Mesenchymal stem cell (in vitro differentiated cells and primary cell): ENCODE measurements at regions not wholly inside any gene's neighbourhood (a gene's known extent, or its start where the extent isn't known, plus 50 kb on each side); places are given as distances from the start of the nearest gene placed in this dataset.

Experiments used
- DNase-seq: peaks from one replicate; pipeline ENCODE4 v3.0.0-alpha.2; 2013
- H2AFZ ChIP-seq: one replicate; pipeline ENCODE4 v1.6.1; 2013; ENCODE audit warnings: low read depth, mild to moderate bottlenecking, control low read depth, inconsistent platforms, low read length, moderate library complexity
- H2AK5ac ChIP-seq: 2 replicates; pipeline ENCODE4 v1.6.1; 2013; ENCODE audit warnings: low read length, moderate library complexity, mild to moderate bottlenecking, inconsistent platforms; ENCODE audit not compliant: severe bottlenecking
- H2BK120ac ChIP-seq: one replicate; pipeline ENCODE4 v1.6.1; 2013; ENCODE audit warnings: low read depth, mild to moderate bottlenecking, inconsistent platforms, low read length, moderate library complexity
- H2BK12ac ChIP-seq, 2 experiments: one replicate each; pipeline ENCODE4 v1.6.1; 2013; ENCODE audit warnings: inconsistent platforms in 2 of 2, low read length in 2 of 2, mild to moderate bottlenecking in 2 of 2, moderate library complexity in 2 of 2, control low read depth in 1 of 2
- H2BK15ac ChIP-seq: one replicate; pipeline ENCODE4 v1.6.1; 2013; ENCODE audit warnings: mild to moderate bottlenecking, low read depth, inconsistent platforms; ENCODE audit not compliant: poor library complexity, severe bottlenecking
- H2BK5ac ChIP-seq: 2 replicates; pipeline ENCODE4 v1.6.1; 2013; ENCODE audit warnings: low read depth, mild to moderate bottlenecking, low read length, control low read depth, inconsistent platforms; ENCODE audit not compliant: poor library complexity, severe bottlenecking
- H3K14ac ChIP-seq, 2 experiments: one replicate each; pipeline ENCODE4 v1.6.1; 2013; ENCODE audit warnings: inconsistent platforms in 2 of 2, low read length in 2 of 2, control low read depth in 1 of 2, mild to moderate bottlenecking in 1 of 2, moderate library complexity in 1 of 2
- H3K18ac ChIP-seq, 2 experiments: one replicate each; pipeline ENCODE4 v1.6.1; 2013; ENCODE audit warnings: inconsistent platforms in 2 of 2, low read length in 2 of 2, control low read depth in 1 of 2, low read depth in 1 of 2, mild to moderate bottlenecking in 1 of 2
- H3K23ac ChIP-seq, 2 experiments: one replicate each; pipeline ENCODE4 v1.6.1; 2013; ENCODE audit warnings: inconsistent platforms in 2 of 2, low read length in 2 of 2, mild to moderate bottlenecking in 2 of 2, moderate library complexity in 2 of 2, control low read depth in 1 of 2
- H3K27ac ChIP-seq: 2 replicates; pipeline ENCODE4 v1.5.1; 2013; ENCODE audit warnings: mild to moderate bottlenecking, moderate library complexity, low read length, control low read depth, inconsistent platforms; ENCODE audit not compliant: poor library complexity, severe bottlenecking
- H3K27me3 ChIP-seq, 2 experiments: 2 replicates each; pipeline versions ENCODE4 v1.6.1 to v1.7.0; 2013; ENCODE audit warnings: low read length in 2 of 2, mild to moderate bottlenecking in 2 of 2, moderate library complexity in 2 of 2, control low read depth in 1 of 2, inconsistent platforms in 1 of 2; ENCODE audit not compliant: control insufficient read depth in 1 of 2, insufficient read depth in 1 of 2
- H3K36me3 ChIP-seq, 2 experiments: 2 replicates each; pipeline versions ENCODE4 v1.6.1 to v1.7.0; 2013; ENCODE audit warnings: low read length in 2 of 2, control low read depth in 1 of 2, inconsistent platforms in 1 of 2, low read depth in 1 of 2, mild to moderate bottlenecking in 1 of 2; ENCODE audit not compliant: insufficient read depth in 2 of 2, control insufficient read depth in 1 of 2
- H3K4ac ChIP-seq, 2 experiments: one replicate each; pipeline ENCODE4 v1.6.1; 2013; ENCODE audit warnings: inconsistent platforms in 2 of 2, low read length in 2 of 2, mild to moderate bottlenecking in 2 of 2, moderate library complexity in 2 of 2, control low read depth in 1 of 2, low read depth in 1 of 2
- H3K4me1 ChIP-seq: 2 replicates; pipeline ENCODE4 v1.6.1; 2013; ENCODE audit warnings: low read depth, low read length, control low read depth; ENCODE audit not compliant: control insufficient read depth, insufficient read depth
- H3K4me2 ChIP-seq: 2 replicates; pipeline ENCODE4 v1.6.1; 2013; ENCODE audit warnings: low read length, mild to moderate bottlenecking, inconsistent platforms; ENCODE audit not compliant: poor library complexity, severe bottlenecking
- H3K4me3 ChIP-seq, 2 experiments: 2 replicates each; pipeline versions ENCODE4 v1.5.1 to v1.7.0; 2013; ENCODE audit warnings: low read length in 2 of 2, mild to moderate bottlenecking in 2 of 2, control low read depth in 1 of 2, low read depth in 1 of 2; ENCODE audit not compliant: insufficient read depth in 1 of 2
- H3K79me1 ChIP-seq: replicated peaks from 2 replicates; pipeline ENCODE4 v1.6.1; 2013; ENCODE audit warnings: mild to moderate bottlenecking, control low read depth, low read length, inconsistent platforms; ENCODE audit not compliant: poor library complexity, severe bottlenecking
- H3K9ac ChIP-seq: 2 replicates; pipeline ENCODE4 v1.7.0; 2013; ENCODE audit warnings: mild to moderate bottlenecking, low read length, moderate library complexity
- H3K9me3 ChIP-seq: 2 replicates; pipeline ENCODE4 v1.7.0; 2013; ENCODE audit warnings: mild to moderate bottlenecking, low read length; ENCODE audit not compliant: control insufficient read depth
- H4K8ac ChIP-seq: one replicate; pipeline ENCODE4 v1.6.1; 2013; ENCODE audit warnings: inconsistent platforms, mild to moderate bottlenecking, low read length, moderate library complexity
- H4K91ac ChIP-seq: one replicate; pipeline ENCODE4 v1.6.1; 2013; ENCODE audit warnings: mild to moderate bottlenecking, low read length, inconsistent platforms
- WGBS: methylation state at CpG from one replicate; pipeline ENCODE4 v1.1.7; 2013; ENCODE audit warnings: mixed read lengths; 5-methylcytosine and 5-hydroxymethylcytosine counted together

GRCh38 chr3:190731596-190731995 is 130.9 kb downstream of the GMNC start:
- Histone ChIP-seq H3K4me1 (no peaks in the 10 kb centered on the region), H2AFZ (no peak overlapping the region), H3K79me1 (no peaks in the 10 kb centered on the region), H3K4me2 (no peak overlapping the region), H3K4me3 (no peak overlapping the region), H2BK12ac (no peak overlapping the region), H3K23ac (no peak overlapping the region), H4K91ac (no peak overlapping the region), H2BK5ac (no peak overlapping the region), H3K4ac (no peak overlapping the region), H3K36me3 (no peaks in the 10 kb centered on the region), H2BK15ac (no peak overlapping the region), H3K9ac (no peak overlapping the region), H2BK120ac (no peak overlapping the region), H3K27me3 (no peaks in the 10 kb centered on the region), H3K27ac (no peak overlapping the region), H4K8ac (no peak overlapping the region), H2AK5ac (no peak overlapping the region), H3K14ac (no peak overlapping the region), H3K18ac (no peak overlapping the region), H3K9me3 (no peaks in the 10 kb centered on the region)
- no peak for DNase-seq
- 89% methylated on average over 2 of the region's 2 CpGs for WGBS

GRCh38 chr3:190728574-190729246 is 133.8 kb downstream of the GMNC start:
- no peaks in the 10 kb centered on the region for H3K36me3 ChIP-seq
- WGBS: 89% methylated on average over 7 of the region's 7 CpGs
- no peak overlapping the region for H2BK12ac ChIP-seq
- H4K8ac ChIP-seq: no peak overlapping the region
- H2BK15ac ChIP-seq: no peak overlapping the region
- H3K79me1 ChIP-seq: no peaks in the 10 kb centered on the region
- H3K27ac ChIP-seq: no peak overlapping the region
- H3K27me3 ChIP-seq: no peaks in the 10 kb centered on the region
- DNase-seq: peak; percentile 4
- H3K18ac ChIP-seq: no peak overlapping the region
- H4K91ac ChIP-seq: no peak overlapping the region
- H2BK120ac ChIP-seq: no peak overlapping the region
- H3K4me3 ChIP-seq: no peak overlapping the region
- no peak overlapping the region for H2AFZ ChIP-seq
- H3K23ac ChIP-seq: no peak overlapping the region
- H3K9me3 ChIP-seq: no peaks in the 10 kb centered on the region
- no peak overlapping the region for H2BK5ac ChIP-seq
- H3K4ac ChIP-seq: no peak overlapping the region
- H2AK5ac ChIP-seq: no peak overlapping the region
- no peak overlapping the region for H3K14ac ChIP-seq
- H3K4me1 ChIP-seq: no peaks in the 10 kb centered on the region
- peak overlapping the region; percentile 53 for H3K4me2 ChIP-seq
- H3K9ac ChIP-seq: no peak overlapping the region

- Histone ChIP-seq H2BK120ac (no peak overlapping the region), H2BK15ac (no peak overlapping the region), H3K9ac (no peak overlapping the region), H3K9me3 (no peaks in the 10 kb centered on the region), H2AK5ac (no peak overlapping the region), H4K8ac (no peak overlapping the region), H3K4me3 (no peak overlapping the region), H3K4me2 (no peak overlapping the region), H3K79me1 (no peaks in the 10 kb centered on the region), H3K36me3 (no peaks in the 10 kb centered on the region), H4K91ac (no peak overlapping the region), H3K27ac (no peak overlapping the region), H2BK12ac (no peak overlapping the region), H3K18ac (no peak overlapping the region), H3K23ac (no peak overlapping the region), H3K14ac (no peak overlapping the region), H3K27me3 (no peaks in the 10 kb centered on the region), H3K4ac (no peak overlapping the region), H2AFZ (no peak overlapping the region), H2BK5ac (no peak overlapping the region), H3K4me1 (no peaks in the 10 kb centered on the region)
- 100% methylated on average over 1 of the region's 4 CpGs for WGBS
- DNase-seq: no peak
Observed at GRCh38 chr3:190722181-190722905, 140.2 kb downstream of the GMNC start.

GRCh38 chr3:190721330-190721729 is 141.2 kb downstream of the GMNC start:
- Histone ChIP-seq H3K27me3 (no peaks in the 10 kb centered on the region), H2AK5ac (no peak overlapping the region), H2BK12ac (no peak overlapping the region), H2BK15ac (no peak overlapping the region), H3K14ac (no peak overlapping the region), H3K36me3 (no peaks in the 10 kb centered on the region), H3K27ac (peak overlapping the region; percentile 34), H4K8ac (no peak overlapping the region), H3K18ac (no peak overlapping the region), H2BK5ac (no peak overlapping the region), H3K23ac (no peak overlapping the region), H2BK120ac (no peak overlapping the region), H3K4me2 (no peak overlapping the region), H3K4me1 (no peaks in the 10 kb centered on the region), H3K9me3 (no peaks in the 10 kb centered on the region), H3K4me3 (no peak overlapping the region), H3K9ac (no peak overlapping the region), H3K79me1 (no peaks in the 10 kb centered on the region), H4K91ac (no peak overlapping the region), H2AFZ (no peak overlapping the region), H3K4ac (no peak overlapping the region)
- 77% methylated on average over 5 of the region's 5 CpGs for WGBS
- DNase-seq: no peak
